ENCODE measurements at regions not wholly inside any gene's neighbourhood (a gene's known extent, or its start where the extent isn't known, plus 50 kb on each side); places are given as distances from the start of the nearest gene placed in this dataset.

DNA sequence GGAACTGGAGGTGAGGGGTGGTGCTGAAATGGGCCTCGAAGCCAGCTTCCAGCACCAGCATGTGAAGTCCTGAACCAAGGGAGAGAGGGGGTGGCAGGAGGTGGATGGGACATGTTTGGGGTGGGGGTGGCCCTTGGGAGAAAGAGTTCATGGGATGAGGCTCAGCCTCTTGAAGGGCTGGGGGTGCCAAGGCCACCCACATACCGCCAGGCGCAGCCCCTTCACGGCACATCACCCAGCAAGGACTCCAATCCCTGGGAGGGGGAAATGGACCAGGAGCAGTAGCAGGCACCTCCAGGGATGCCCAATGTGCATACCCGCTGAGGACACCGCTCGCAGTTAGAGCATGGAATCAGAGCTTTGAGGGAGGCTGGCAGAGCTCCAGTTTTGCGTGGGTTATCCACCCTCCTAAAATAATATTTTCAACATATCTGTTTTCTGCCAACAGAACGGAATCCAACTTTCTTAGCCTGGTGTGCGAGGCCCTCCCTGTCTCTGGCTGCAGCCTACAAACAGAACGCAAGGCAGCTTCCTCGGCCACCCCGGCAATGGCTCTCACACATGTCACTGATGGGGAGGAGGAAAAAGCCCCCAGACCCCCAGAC, 140.5 kb upstream of the VSTM2B start:
- Histone ChIP-seq H3K27me3 (ENCODE audit: insufficient read depth, poor library complexity, severe bottlenecking) (peaks cover 2% of the 10 kb centered on the region), H3K4me3 (replicated peaks; ENCODE audit: insufficient read depth, low read length) (no peak overlapping the region), H3K27ac (replicated peaks) (no peak overlapping the region)
- no peak for DNase-seq (ENCODE audit: low read depth in 1 of 2, low spot score in 1 of 2)
- TF ChIP-seq GABPA (IDR thresholded peaks at IDR 0.05; ENCODE audit: low read depth), result no peak
- no peak for TF ChIP-seq POLR2AphosphoS5 (IDR thresholded peaks at IDR 0.05; ENCODE audit: low read depth)
- no peak for TF ChIP-seq SPI1 (IDR thresholded peaks at IDR 0.05; ENCODE audit: borderline replicate concordance, low read depth)
- no peak for TF ChIP-seq REST (IDR thresholded peaks at IDR 0.05; ENCODE audit: insufficient replicate concordance, low read depth)
- TF ChIP-seq CTCF (IDR thresholded peaks at IDR 0.05; ENCODE audit: insufficient read depth, low read length), result no peak

DNA sequence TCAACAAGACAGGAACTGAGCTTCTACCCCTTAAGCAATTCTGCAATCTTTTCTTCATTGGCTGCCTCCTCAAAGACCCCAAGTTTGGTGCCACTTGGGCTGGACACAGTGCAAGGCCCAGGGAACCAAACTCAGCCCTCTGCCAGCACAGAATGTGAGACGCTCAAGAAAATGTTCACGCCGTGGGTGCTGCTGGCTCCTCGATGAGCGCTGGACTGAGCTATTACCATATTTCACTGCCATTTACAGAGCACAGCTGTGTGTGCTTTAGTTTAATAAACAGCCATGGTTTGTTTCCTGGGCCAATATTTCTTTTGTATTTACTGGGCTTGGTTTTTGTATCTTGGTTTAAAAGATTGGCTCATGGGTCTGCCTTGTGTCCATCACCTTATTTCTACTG, 138.8 kb upstream of the VSTM2B start:
- Histone ChIP-seq H3K27me3 (ENCODE audit: insufficient read depth, poor library complexity, severe bottlenecking) (no peaks in the 10 kb centered on the region), H3K4me3 (replicated peaks; ENCODE audit: insufficient read depth, low read length) (no peak overlapping the region), H3K27ac (replicated peaks) (no peak overlapping the region)
- TF ChIP-seq GABPA (IDR thresholded peaks at IDR 0.05; ENCODE audit: low read depth) (no peak), POLR2AphosphoS5 (IDR thresholded peaks at IDR 0.05; ENCODE audit: low read depth) (no peak), REST (IDR thresholded peaks at IDR 0.05; ENCODE audit: insufficient replicate concordance, low read depth) (no peak), SPI1 (IDR thresholded peaks at IDR 0.05; ENCODE audit: borderline replicate concordance, low read depth) (no peak), CTCF (IDR thresholded peaks at IDR 0.05; ENCODE audit: insufficient read depth, low read length) (no peak)
- no peak for DNase-seq (ENCODE audit: low read depth in 1 of 2, low spot score in 1 of 2)

DNA sequence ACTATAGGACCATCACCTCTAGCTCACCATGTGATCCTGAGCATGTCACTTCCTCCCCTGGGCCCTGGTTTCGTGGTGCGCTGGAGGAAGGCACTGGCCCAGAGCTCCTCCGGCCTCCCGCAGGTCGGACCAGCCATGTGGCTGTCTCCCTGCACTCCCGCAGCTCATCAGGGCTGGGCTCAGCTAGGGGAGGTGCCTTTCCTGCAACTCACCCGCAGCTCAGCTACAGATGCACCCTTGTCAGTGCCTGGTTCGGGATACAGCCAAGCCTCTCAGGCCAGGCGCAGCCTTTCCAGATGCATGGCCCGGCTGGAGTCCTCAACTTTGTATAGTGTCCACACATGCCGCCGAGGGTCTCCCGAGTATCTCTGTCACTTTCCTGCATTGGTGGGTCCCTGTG, 138.2 kb upstream of the VSTM2B start:
- Histone ChIP-seq H3K4me3 (replicated peaks; ENCODE audit: insufficient read depth, low read length) (no peak overlapping the region), H3K27ac (replicated peaks) (no peak overlapping the region), H3K27me3 (ENCODE audit: insufficient read depth, poor library complexity, severe bottlenecking) (no peaks in the 10 kb centered on the region)
- TF ChIP-seq CTCF (IDR thresholded peaks at IDR 0.05; ENCODE audit: insufficient read depth, low read length), result no peak
- no peak for TF ChIP-seq SPI1 (IDR thresholded peaks at IDR 0.05; ENCODE audit: borderline replicate concordance, low read depth)
- no peak for TF ChIP-seq GABPA (IDR thresholded peaks at IDR 0.05; ENCODE audit: low read depth)
- TF ChIP-seq POLR2AphosphoS5 (IDR thresholded peaks at IDR 0.05; ENCODE audit: low read depth), result no peak
- TF ChIP-seq REST (IDR thresholded peaks at IDR 0.05; ENCODE audit: insufficient replicate concordance, low read depth), result no peak
- DNase-seq (ENCODE audit: low read depth in 1 of 2, low spot score in 1 of 2), result no peak

All from HL-60 (cell line).